ENCODE measurements at regions not wholly inside any gene's neighbourhood (a gene's known extent, or its start where the extent isn't known, plus 50 kb on each side); places are given as distances from the start of the nearest gene placed in this dataset.

DNA sequence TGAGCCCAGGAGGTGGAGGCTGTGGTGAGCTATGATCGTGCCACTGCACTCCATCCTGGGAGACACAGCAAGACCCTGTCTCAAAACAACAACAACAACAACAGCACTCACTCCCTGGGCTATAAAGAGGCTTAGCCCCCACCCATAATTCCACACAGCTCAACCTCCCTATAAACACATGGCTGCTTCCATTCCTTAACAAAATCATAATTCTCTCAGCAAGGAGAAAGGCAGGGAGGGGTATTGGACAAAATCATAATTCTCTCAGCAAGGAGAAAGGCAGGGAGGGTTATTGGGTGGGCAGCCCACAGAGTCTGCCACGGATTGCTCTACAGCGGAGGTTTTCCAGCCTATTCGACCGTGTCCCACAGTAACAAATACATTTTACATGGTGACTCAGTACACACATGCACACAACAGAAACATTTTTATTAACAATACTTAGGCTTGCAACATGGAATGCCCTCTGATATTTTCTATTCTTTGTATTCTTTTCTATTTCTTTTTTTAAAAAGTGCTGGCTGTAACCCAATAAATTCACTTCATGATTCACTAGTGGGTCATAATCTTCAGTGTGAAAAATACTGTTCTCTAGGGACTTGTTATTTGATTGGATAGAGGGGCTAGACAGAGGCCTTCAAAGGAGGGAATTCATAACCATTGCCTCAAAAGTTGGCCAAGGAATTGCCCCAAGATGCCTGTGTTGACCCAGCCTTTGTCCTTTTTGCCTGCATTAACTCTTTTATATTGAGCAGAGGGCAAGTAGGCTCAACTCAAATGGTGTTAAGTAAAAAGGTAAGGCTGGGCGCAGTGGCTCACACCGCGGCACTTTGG, 50.6 kb upstream of the ZMYND8 start:
- no peak for DNase-seq (ENCODE audit: low spot score)

DNA sequence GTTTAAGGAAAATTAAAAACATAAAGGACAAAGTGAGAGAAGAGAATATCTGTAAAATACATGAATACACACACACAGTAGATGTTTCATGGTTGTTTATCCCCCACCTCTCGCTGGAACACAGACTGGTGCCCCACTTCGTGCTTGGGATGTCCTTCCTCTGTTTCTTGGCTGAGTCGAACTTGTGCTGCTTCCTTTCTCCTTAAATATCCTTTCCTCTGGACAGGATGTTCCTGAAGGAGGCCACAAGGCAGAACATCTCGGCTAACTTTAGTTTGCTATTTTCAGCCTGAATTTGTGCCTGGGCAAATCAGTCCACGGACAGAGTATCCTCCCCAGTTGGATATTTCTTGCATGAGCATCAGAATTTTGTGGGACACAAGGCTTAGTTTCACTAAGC, 54.7 kb upstream of the ZMYND8 start:
- DNase-seq (ENCODE audit: low spot score): no peak

DNA sequence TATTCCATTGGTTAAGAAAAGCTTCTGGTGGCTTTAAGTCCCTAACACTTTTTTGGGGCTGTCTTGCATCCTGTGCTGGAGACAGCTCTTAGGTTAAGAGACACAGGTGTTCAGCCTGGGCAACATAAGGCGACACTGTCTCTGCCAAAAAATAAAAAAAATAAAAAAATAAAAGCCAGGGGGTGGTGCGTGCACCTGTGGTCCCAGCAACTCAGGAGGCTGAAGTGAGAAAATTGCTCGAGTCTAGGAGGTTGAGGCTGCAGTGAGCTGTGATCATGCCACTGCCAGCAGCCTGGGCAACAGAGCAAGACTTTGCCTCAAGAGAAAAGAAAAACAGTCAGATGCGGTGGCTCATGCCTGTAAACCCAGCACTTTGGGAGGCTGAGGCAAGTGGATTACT, 55.6 kb upstream of the ZMYND8 start:
- DNase-seq (ENCODE audit: low spot score): no peak

DNA sequence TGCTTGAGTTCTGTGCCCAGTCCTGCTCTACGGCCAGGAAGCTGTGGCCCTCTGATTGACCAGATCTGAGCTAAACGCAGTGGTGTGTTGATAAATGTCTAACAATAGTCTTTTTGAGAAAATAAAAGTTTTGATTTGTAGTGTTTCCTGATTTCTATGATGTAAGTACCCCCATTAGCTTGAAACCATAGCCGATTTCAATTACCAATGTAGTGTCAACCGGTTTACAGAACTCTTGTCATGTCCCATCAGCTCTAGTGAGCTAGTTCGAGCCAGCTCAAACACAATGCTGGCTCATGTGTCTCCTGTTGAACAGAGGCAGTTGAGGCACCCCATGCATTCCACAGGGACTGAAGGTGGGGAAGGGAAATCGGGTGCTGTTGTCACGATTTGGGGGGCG, 56.7 kb upstream of the ZMYND8 start:
- no peak for DNase-seq (ENCODE audit: low spot score)

DNA sequence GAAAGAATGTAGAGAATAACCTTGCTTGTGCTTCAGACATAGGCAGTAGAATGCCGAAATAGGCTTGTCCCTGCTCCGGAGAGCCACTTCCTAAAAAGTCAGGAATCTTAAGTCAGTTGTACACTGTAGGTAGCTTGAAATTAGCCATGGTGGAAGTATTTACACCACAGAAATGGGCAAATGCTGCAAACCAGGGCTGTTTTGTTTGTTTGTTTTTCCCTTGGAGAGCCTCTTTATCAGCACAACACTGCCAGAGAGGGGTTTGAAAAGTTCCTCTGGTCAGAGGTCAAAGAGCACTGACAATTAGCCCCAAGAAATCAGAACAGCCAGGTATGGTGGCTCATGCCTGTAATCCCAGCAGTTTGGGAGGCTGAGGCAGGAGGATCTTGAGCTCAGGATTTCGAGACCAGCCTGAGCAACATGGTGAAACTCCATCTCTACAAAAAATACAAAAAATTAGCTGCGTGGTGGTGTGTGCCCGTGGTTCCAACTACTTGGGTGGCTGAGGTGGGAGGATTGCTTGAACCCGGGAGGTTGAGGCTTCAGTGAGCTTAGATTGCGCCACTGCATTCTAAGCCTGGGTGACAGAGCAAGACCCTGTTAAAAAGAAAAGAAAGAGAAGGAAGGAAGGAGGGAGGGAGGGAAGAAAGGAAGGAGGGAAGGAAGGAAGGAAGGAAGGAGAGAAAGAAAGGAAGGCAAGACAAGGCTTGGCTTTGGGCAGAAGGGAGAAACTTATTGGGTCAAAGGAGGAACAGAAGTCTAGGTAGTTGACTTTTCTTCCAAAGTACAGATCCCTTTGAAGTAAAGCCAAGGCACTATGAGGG, 61.0 kb upstream of the ZMYND8 start:
- no peak for DNase-seq (ENCODE audit: low spot score)

DNA sequence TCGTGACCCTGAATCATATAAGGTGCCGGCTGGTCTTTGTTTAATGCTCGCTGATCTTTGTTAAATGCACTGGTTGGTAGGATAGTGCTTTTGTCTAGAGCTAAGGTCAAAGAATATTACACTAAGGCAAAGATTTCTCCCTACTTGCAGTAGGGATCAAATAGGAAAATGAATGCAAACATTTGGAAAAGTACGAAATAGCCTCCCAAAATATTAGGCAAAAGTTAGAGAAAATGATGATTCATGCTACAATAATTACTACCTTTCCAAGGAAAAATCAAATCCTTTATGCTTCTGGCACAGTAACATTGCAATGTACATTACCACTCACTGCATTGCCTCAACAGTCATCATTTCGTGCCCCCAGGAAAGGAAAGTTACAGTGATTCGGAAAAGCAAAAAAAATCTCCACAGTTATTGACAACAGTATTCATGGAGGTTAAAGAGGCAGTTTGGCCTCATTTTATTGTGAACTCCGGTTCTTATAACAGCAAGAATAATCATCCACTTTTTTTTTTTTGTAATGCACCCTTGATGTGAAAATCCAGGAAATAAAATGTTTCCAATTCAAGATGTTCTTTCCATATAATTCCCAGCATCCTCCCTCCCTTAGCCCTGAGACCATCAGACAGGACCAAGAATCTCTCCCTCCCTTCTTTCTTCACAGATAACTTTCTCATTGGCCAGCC, 61.7 kb upstream of the ZMYND8 start:
- no peak for DNase-seq (ENCODE audit: low spot score)

DNA sequence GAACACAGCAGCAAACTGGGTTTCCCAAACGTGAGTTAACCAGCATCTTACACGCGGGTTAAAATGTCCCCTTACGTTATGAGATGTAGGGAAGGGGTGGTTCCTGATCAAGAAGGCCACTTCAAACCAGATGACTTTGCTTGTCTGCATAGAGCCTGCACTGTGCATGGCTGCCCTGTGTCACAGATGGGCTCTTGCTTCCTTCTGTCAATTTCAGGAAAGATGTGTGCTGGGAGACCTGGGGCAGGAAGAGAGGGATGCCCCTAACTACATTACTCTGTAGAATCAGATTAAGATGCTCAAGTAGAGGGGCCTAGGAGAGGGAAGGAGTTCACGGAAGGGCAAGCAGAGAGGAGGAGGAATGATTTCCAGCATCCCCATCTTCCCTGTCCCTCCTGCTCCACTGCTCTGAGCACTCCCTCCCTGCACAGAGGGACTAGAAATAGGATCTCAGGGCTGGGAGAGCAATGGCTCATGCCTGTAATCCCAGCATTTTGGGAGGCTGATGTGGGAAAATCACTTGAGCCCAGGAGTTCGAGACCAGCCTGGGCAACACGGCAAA, 63.5 kb upstream of the ZMYND8 start:
- DNase-seq (ENCODE audit: low spot score): no peak

DNA sequence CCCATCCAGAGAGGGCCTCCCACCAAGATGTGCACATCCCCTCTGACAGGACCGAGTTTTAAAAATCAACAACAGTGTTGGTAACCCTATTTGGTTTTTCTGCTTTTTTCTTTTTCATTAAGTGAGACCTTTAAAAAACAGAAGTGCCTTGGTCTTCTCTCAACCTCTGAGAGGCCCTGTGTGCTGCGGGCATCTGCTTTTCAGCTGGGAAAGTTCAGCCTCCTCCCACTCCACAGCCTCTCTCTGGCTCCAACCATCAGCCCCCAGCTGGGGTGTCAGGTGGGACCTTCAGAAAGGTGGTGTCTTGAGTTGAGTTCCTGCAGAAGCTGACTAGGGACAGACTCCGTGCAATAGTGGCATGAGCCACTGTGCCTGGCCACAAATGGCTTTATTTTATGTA, 64.6 kb upstream of the ZMYND8 start:
- DNase-seq (ENCODE audit: low spot score): no peak

DNA sequence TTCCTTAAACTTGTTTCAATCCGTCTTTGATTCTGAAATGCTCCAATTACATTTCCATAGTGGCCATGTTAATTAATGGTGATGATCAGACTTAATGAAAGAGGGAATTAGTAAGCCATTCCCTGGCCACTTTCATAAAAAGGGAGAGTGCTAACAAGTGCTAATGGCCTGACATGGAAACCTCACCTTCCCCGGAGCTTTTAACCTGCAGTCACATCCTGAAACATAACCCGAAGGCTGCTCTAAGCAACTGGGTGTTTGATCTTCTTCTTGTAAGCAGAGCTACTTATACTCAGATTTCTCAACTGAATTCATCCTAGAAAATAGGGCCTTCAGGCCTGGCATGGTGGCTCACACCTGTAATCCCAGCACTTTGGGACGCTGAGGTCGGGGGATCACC, 67.1 kb upstream of the ZMYND8 start:
- DNase-seq (ENCODE audit: low spot score): no peak

DNA sequence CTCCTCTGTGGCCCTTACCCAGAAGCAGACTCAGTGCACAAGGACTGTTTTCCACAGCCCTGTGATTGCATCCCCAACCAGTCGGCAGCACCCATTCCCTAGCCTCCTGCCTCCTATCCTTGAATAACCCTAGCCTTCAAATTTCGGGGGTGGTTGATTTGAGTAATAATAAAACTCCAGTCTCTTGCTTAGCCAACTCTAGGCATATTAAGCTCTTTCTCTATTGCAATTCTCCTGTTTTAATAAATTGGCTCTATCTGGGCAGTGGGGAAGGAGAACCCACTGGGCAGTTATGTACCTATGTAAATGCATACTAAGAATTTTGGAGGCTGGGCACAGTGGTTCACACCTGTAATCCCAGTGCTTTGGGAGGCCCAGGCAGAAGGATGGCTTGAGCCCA, 70.6 kb upstream of the ZMYND8 start:
- DNase-seq (ENCODE audit: low spot score): no peak

DNA sequence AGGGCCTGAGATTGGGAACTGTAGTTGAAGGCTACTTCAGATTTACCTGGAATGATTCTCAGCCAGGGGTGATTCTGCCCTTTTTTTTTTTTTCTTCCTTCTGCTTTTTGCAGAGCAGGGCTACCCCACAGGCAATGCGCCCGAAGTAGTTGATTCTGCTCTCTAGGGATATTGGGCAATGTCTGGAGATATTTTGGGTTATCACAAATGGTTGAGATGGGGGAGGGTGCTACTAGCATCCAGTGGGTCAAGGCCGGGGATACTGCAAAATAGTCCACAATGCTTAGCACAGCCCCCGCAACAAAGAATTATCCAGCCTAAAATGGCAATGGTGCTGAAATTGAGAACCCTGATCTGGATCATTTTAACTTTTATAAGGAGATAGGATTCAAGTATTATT, 71.2 kb upstream of the ZMYND8 start:
- DNase-seq (ENCODE audit: low spot score): no peak

DNA sequence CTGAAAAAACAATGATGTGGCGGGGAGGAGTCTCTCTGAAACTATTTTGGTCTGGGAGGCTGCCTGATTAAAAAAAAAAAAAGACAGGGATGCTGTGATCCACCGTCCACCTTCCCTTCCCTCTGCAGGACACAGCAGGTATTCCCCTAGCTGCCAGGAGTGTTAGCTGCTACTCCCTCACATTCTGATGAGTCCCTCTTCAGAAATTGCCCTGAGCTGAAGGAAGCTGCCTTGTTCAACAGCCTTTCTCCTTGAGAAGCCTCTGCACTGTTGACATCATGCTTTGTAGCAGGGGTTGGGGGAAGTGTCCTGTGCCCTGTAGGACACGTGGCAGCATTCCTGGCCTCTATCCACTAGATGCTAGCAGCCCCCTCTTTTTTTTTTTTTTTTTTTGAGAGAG, 71.7 kb upstream of the ZMYND8 start:
- DNase-seq (ENCODE audit: low spot score): no peak

DNA sequence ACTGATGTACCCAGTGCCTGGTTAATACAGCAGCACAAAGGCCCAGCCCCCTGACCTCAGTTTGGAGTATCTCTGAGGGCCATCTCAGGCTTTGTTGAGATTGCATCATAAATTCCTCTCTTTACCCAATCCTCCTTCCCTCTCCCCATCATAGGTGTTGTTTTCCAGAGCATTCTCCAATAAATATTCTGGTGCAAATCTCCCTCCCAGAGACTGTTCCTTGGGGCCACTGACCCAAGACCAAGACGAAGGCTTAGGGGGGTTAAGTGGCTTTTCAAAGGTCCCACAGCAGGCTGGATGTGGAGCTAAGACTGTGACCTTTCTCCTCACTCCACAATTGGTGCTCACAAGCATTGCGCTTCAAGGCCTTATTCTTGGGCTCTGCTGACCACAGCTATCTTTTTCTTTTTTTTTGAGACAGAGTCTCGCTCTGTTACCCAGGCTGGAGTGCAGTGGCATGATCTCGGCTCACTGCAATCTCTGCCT, 72.4 kb upstream of the ZMYND8 start:
- DNase-seq (ENCODE audit: low spot score): no peak

DNA sequence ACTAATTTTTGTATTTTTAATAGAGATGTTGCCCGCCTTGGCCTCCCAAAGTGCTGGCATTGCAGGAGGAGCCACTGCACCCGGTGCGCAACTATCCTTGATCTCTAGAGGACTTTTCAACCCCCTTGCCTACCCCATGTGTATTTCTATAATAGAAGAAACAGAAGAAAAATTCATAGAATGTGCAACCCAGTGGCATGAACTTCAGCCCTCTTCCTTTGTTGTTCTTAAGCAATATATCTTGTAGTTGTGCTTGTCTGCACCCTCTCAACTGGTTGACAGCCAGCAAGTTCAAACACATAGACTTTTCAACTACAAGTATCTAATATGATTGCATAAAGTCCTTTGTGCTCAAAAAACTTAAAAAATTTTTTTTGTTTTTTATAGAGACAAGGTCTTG, 72.3 kb upstream of the NCOA3 start:
- DNase-seq (ENCODE audit: low spot score): no peak

DNA sequence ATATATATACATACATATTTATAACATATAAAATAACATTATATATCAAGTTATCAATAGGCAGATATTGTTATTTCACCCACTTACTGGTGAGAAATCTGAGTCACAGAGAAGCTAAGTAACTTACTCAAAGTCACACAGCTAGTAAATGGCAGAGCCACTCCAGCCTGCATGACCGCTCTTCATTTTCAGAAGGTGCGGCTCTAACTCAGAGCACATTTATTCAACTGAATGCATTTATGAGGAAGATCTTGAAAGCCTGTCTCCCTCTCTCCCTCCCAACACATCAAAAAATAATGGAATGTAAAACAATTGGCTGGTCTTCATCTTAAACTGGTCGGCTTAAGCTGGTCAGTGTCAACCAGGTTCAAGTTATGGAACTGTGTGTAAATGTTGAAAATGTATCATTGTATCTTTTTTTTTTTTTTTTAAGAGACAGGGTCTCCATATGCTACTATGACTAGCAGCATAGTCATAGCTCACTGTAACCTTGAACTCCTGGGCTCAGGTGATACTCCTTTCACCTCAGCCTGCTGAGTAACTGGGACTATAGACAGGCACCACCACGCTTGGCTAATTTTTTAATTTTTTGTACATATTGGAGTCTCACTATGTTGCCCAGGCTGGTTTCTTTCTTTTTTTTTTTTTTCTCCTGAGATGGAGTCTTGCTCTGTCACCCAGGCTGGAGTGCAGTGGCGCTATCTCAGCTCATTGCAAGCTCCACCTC, 70.7 kb upstream of the NCOA3 start:
- no peak for DNase-seq (ENCODE audit: low spot score)

DNA sequence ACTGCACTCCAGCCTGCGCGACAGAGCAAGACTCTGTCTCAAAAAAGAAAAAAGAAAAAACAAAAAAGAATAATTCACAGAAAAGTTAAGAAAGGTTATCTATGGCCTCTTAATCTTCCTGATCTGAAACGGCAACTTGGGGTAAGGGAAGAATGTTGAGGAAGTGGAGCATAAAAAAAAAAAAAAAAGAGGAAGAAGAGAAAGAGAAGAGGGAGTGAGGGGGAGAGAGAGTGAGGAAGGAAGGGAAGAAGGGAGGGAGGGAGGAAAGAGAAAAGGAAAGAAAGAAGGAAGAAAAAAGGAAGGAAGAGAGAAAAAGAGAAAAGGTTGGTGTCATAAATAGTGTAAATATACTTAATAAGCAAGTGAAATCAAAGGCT, 68.9 kb upstream of the NCOA3 start:
- DNase-seq (ENCODE audit: low spot score): no peak

DNA sequence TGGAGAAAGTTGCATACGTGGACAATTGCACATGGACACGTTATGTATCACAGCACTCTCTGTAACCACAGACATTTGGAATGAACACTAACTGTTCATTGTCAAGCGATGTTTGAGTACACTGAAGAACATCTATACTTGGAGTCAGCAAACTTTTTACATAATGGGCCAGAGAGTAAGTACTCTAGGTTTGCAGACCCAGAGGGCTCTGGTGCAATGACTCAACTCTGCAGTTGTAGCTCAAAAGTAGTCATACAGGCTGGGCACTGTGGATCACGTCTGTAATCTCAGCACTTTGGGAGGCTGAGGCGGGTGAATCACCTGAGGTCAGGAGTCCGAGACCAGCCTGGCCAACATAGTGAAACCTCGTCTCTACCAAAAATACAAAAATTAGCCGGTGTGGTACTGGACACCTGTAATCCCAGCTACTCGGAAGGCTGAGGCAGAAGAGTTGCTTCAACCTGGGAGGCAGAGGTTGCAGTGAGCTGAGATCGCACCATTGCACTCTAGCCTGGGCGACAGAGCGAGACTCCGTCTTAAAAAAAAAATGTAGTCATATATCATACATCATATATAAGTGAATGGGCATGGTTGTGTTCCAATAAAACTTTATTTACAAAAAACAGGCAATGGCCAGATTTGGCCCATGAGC, 67.4 kb upstream of the NCOA3 start:
- peak; percentile 21 for DNase-seq (ENCODE audit: low spot score)

DNA sequence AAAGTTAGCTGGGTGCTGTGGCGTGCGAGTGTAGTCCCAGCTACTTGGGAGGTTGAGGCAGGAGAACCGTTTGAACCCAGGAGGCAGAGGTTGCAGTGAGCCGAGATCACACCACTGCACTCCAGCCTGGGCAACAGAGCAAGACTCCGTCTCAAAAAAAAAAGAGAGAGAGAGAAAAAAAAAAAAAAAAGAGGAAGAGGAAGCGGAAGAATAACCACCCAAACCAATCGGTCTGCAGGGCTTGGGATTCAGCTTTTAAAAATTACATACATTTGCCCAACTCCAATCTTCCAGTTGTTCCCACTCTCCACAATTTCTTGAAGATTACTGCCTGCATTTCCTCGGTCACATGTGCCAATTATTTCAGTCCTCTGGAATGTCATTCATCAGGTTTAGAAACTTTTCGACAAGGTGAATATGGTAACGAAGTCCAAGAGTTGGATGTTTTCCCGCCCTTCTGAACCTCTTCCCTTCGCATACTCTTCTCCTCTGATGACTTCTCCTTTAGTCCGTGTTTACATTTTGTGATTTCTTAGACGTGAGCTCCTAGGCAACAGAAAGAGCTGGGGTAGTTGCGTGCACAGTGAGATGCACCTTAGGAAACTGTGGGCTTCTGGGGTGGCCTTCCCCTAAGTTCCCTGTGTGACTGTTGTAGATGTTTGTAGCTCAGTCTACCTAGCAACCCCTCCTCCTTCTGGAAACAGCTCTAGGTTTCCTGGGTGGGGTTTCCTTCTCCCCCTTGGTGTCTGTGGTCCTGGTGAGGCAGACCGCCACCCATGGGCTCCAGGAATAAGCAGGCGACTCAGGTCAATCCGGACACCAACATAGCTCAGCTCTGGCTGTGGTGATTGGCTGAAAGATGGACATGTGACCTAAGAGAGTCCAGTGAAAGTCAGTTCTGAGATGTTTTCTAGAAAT, 63.0 kb upstream of the NCOA3 start:
- DNase-seq (ENCODE audit: low spot score): no peak

DNA sequence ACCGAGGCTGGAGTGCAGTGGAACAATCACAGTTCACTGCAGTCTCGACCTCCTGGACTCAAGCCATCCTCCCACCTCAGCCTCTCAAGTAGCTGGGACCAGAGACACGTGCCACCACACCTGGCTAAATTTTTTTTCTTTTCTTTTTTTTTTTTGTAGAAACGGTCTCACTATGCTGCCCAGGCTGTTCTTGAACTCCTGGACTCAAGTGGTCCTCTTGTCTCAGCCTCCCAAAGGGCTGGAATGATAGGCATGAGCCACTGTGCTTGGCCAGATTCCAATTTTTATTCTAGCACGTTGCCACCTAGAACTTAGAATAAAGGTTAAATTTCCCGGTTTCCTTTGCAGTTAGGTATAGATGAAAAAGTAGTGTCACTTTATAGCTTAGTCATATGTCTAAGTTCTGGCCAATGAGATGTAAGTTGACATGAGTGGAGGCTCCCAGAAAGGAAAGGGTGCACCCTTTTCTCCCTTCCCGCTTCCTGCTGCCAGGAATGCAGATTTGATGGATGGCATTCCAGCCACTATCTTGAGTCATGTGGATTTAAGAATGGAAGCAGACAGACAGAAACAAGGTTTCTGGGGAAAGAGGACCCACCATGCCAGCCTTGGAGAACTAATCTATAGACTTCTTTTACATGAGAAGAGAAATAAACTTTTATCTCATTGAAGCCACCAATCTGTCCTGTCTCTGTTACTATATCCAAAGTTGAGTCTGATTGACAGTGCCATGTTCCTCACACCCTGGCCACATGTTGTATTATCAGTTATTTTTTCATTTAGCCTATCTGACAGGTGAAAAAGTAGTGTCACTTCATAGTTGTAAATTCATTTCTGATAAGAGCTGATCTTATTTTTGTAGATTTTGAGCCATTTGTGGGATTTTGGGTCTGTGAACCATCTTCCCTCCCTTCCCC, 60.6 kb upstream of the NCOA3 start:
- DNase-seq (ENCODE audit: low spot score): no peak
